GM12873 (cell line): ENCODE measurements at regions not wholly inside any gene's neighbourhood (a gene's known extent, or its start where the extent isn't known, plus 50 kb on each side); places are given as distances from the start of the nearest gene placed in this dataset.

Source experiments
- CTCF ChIP-seq: IDR thresholded peaks from 2 replicates; pipeline ENCODE4 v1.5.1; 2012; ENCODE audit warnings: low read depth, mild to moderate bottlenecking, moderate library complexity, low read length, control low read depth; ENCODE audit not compliant: insufficient read depth; ENCODE audit errors: missing control alignments

- no peak for TF ChIP-seq CTCF
These were observed 75.7 kb upstream of the INCENP start for GRCh38 chr11:62048100-62048499.

- TF ChIP-seq CTCF: no peak
These were observed 77.2 kb upstream of the INCENP start for GRCh38 chr11:62046568-62047100.

GRCh38 chr11:62044639-62045121, 77.2 kb upstream of the FTH1 start:
- TF ChIP-seq CTCF: no peak

- no peak for TF ChIP-seq CTCF
These were observed 67.9 kb upstream of the FTH1 start for GRCh38 chr11:62035293-62035692.

- TF ChIP-seq CTCF: no peak
These were observed 66.6 kb upstream of the FTH1 start for GRCh38 chr11:62034036-62034338.

GRCh38 chr11:62033191-62034035, 66.0 kb upstream of the FTH1 start:
- TF ChIP-seq CTCF: no peak

GRCh38 chr11:62030071-62030684, 62.7 kb upstream of the FTH1 start:
- TF ChIP-seq CTCF: no peak
